K562 (cell line): ENCODE measurements at regions not wholly inside any gene's neighbourhood (a gene's known extent, or its start where the extent isn't known, plus 50 kb on each side); places are given as distances from the start of the nearest gene placed in this dataset.

Experiments
- ATAC-seq: fragments of 200-7000 bp; cut with Tn5 transposase; 3 replicates; pipeline ENCODE4 v1.9.1; 2020; ENCODE audit warnings: moderate library complexity
- BruUV-seq: library from RNA; stranded (reverse); fragments of 400-500 nt; replicated peaks from 2 replicates; lab custom pipeline; 2021; lab: Mats Ljungman, UMichigan
- CTCF ChIA-PET: fragments of 300-600 bp; formaldehyde crosslinking; extraction: SDS; loops from one replicate; lab custom pipeline; 2021; ENCODE audit warnings: low intra/inter-chr PET ratio; lab: Yijun Ruan, JAX
- POLR2A ChIA-PET: fragments of 300-600, 350-650 bp; sonication (Branson Sonifier 250); formaldehyde crosslinking; extraction: SDS; loops from one replicate; lab custom pipeline; 2021; ENCODE audit warnings: antibody characterized with exemption, inconsistent platforms; lab: Yijun Ruan, JAX
- DNase-seq, 4 experiments: peaks; one replicate each; pipeline versions ENCODE4 v3.0.0 to v3.0.0-alpha.2; 2011 to 2018; ENCODE audit warnings: low spot score in 3 of 4, mixed read lengths in 3 of 4; ENCODE audit errors: extremely low read depth in 1 of 4
- FAIRE-seq: peaks from 2 replicates; lab custom pipeline; 2011; peaks lifted over from hg19 to GRCh38; lab: Jason Lieb, UNC
- H2AFZ ChIP-seq: 2 replicates; pipeline ENCODE4 v1.6.0; 2011; ENCODE audit warnings: low read depth, low read length, control low read depth, inconsistent platforms
- H3K27ac ChIP-seq: fragments of 200-600 bp; 3 replicates; pipeline ENCODE4 v1.8.0; 2011; ENCODE audit warnings: low read depth, mild to moderate bottlenecking, control low read depth, inconsistent platforms, low read length, moderate library complexity, mixed read lengths; ENCODE audit errors: extremely low read depth
- H3K27me3 ChIP-seq, 2 experiments: fragments of 300-600 bp in 1 of 2; 2 replicates in 1 of 2; 3 replicates in 1 of 2; pipeline versions ENCODE4 v1.6.0 to v1.8.0; 2011; ENCODE audit warnings: inconsistent platforms in 2 of 2, low read length in 2 of 2, mild to moderate bottlenecking in 1 of 2, mixed read lengths in 1 of 2, moderate library complexity in 1 of 2; ENCODE audit not compliant: control insufficient read depth in 2 of 2, insufficient read depth in 2 of 2
- H3K36me3 ChIP-seq: fragments of 300-600 bp; 3 replicates; pipeline ENCODE4 v1.8.0; 2011; ENCODE audit warnings: mild to moderate bottlenecking, low read length, inconsistent platforms; ENCODE audit not compliant: control insufficient read depth, insufficient read depth
- H3K4me1 ChIP-seq, 2 experiments: fragments of 200-600 bp in 1 of 2; replicated peaks in 1 of 2; 2 replicates in 1 of 2; 3 replicates in 1 of 2; pipeline versions ENCODE4 v1.5.1 to v1.8.0; 2011; ENCODE audit warnings: inconsistent platforms in 2 of 2, low read length in 2 of 2, mild to moderate bottlenecking in 1 of 2, mixed read lengths in 1 of 2, moderate library complexity in 1 of 2; ENCODE audit not compliant: control insufficient read depth in 2 of 2, insufficient read depth in 2 of 2
- H3K4me2 ChIP-seq: 2 replicates; pipeline ENCODE4 v1.6.1; 2011; ENCODE audit warnings: low read length, control low read depth, inconsistent platforms, mixed read lengths; ENCODE audit not compliant: insufficient read depth
- H3K4me3 ChIP-seq: fragments of 200-600 bp; sonication (generic), shearing (Covaris generic); 2 replicates; pipeline ENCODE4 v1.5.1; 2016; ENCODE audit warnings: control low read depth, inconsistent platforms
- H3K79me2 ChIP-seq: fragments of 200-600 bp; 3 replicates; pipeline ENCODE4 v1.8.0; 2011; ENCODE audit warnings: low read length, inconsistent platforms; ENCODE audit not compliant: control insufficient read depth, insufficient read depth
- H3K9ac ChIP-seq, 2 experiments: 2 replicates each; pipeline versions ENCODE4 v1.6.0 to v1.6.1; 2011; ENCODE audit warnings: low read depth in 2 of 2, low read length in 2 of 2, control low read depth in 1 of 2, inconsistent platforms in 1 of 2, mild to moderate bottlenecking in 1 of 2, mixed read lengths in 1 of 2; ENCODE audit not compliant: insufficient read depth in 1 of 2
- H3K9me1 ChIP-seq: one replicate; pipeline ENCODE4 v1.6.0; 2011; ENCODE audit warnings: inconsistent platforms, mild to moderate bottlenecking, low read length, moderate library complexity; ENCODE audit not compliant: control insufficient read depth, insufficient read depth
- H3K9me3 ChIP-seq: replicated peaks from 2 replicates; pipeline ENCODE4 v1.5.1; 2011; ENCODE audit warnings: low read depth, low read length, inconsistent platforms; ENCODE audit not compliant: control insufficient read depth, insufficient read depth
- H4K20me1 ChIP-seq: replicated peaks from 2 replicates; pipeline ENCODE4 v1.6.1; 2011; ENCODE audit warnings: low read length, inconsistent platforms, mixed read lengths; ENCODE audit not compliant: control insufficient read depth, insufficient read depth
- CHD7 ChIP-seq: fragments of 200-600 bp; sonication (generic); IDR thresholded peaks from one replicate; pipeline ENCODE4 v1.6.1; 2012; ENCODE audit warnings: mild to moderate bottlenecking, low read depth, low read length, inconsistent platforms
- EZH2 ChIP-seq: IDR thresholded peaks from 2 replicates; pipeline ENCODE4 v1.6.1; 2012; ENCODE audit warnings: low read depth, mild to moderate bottlenecking, inconsistent platforms, low read length, borderline replicate concordance
- NCOA4 ChIP-seq: fragments of 450-650 bp; IDR thresholded peaks from 2 replicates; pipeline ENCODE4 v1.6.1; 2018; ENCODE audit warnings: mild to moderate bottlenecking; ENCODE audit not compliant: partially characterized antibody
- NELFE ChIP-seq: IDR thresholded peaks from 2 replicates; pipeline ENCODE4 v1.6.1; 2011; ENCODE audit warnings: mild to moderate bottlenecking; ENCODE audit not compliant: insufficient read depth, insufficient read length
- SNIP1 ChIP-seq: fragments of 450-650 bp; IDR thresholded peaks from 2 replicates; pipeline ENCODE4 v1.7.1; 2017; ENCODE audit warnings: low read depth, mild to moderate bottlenecking
- ZNF274 ChIP-seq: IDR thresholded peaks from 2 replicates; pipeline ENCODE4 v1.6.1; 2011; ENCODE audit warnings: low read depth, mild to moderate bottlenecking, low read length, moderate library complexity, borderline replicate concordance
- ZNF3 ChIP-seq: fragments of 250-450 bp; sonication (Bioruptor Pico); IDR thresholded peaks from 2 replicates; pipeline ENCODE4 v1.5.0; 2021; ENCODE audit warnings: mild to moderate bottlenecking, moderate library complexity
- ZSCAN32 ChIP-seq: fragments of 450-650 bp; formaldehyde crosslinking; IDR thresholded peaks from 2 replicates; pipeline ENCODE4 v1.4.0; 2020; ENCODE audit warnings: mild to moderate bottlenecking, moderate library complexity
- WGBS: fragments of 100-300 bp; shearing (Covaris generic); methylation state at CpG from one replicate; pipeline ENCODE4 v1.1.6; 2016; ENCODE audit warnings: low coverage, mixed read lengths; ENCODE audit not compliant: insufficient coverage; ENCODE audit errors: missing lambda C conversion rate; 5-methylcytosine and 5-hydroxymethylcytosine counted together
- in situ Hi-C: fragments of 300-500 bp; cut with MboI; formaldehyde crosslinking; loops from 4 replicates; pipeline ENCODE4 v1.15.0; 2018; ENCODE audit warnings: inconsistent platforms, mixed read lengths
- intact Hi-C: fragments of 100-400 bp; cut with micrococcal nuclease; formaldehyde crosslinking; loops from 2 replicates; pipeline ENCODE4 v1.14.2; 2022
- TF ChIP-seq, protein P1 (sequence below): fragments of 450-650 bp; IDR thresholded peaks from 2 replicates; pipeline ENCODE4 v1.7.0; 2016; ENCODE audit warnings: borderline replicate concordance

- Histone ChIP-seq H3K4me3 (no peak overlapping the region), H3K4me1 (no peaks in the 10 kb centered on the region), H3K9me3 (no peaks in the 10 kb centered on the region), H3K9me1 (no peaks in the 10 kb centered on the region), H3K79me2 (no peaks in the 10 kb centered on the region), H3K27me3 (peaks cover 6 to 14% of the 10 kb centered on the region in 2 experiments; a peak in 2 of 5 replicates), H3K27ac (no peak overlapping the region), H3K36me3 (no peaks in the 10 kb centered on the region), H3K9ac (no peak overlapping the region), H3K4me2 (no peak overlapping the region), H2AFZ (no peak overlapping the region), H4K20me1 (no peaks in the 10 kb centered on the region)
- DNase-seq, result no peak
- CTCF ChIA-PET, result no interaction called here
- intact Hi-C loops, result no loop called here
- in situ Hi-C loops, result no loop called here
- no peak for FAIRE-seq
- POLR2A ChIA-PET, result interaction anchor here (1.3 kb wide), 1 partner anchor 10 kb away, joined by 3 read pairs; no protein-coding TSS in a partner anchor
- no TSS peak for BruUV-seq
- ATAC-seq, result no peak
- 0% methylated on average over 1 of the region's 1 CpG for WGBS
- TF ChIP-seq ZNF274 (no peak), NCOA4 (no peak), CHD7 (no peak), ZNF3 (no peak), ZSCAN32 (CRISPR knock-in tag) (no peak), SNIP1 (no peak), NELFE (no peak), EZH2 (no peak)
- TF ChIP-seq, protein P1, sequence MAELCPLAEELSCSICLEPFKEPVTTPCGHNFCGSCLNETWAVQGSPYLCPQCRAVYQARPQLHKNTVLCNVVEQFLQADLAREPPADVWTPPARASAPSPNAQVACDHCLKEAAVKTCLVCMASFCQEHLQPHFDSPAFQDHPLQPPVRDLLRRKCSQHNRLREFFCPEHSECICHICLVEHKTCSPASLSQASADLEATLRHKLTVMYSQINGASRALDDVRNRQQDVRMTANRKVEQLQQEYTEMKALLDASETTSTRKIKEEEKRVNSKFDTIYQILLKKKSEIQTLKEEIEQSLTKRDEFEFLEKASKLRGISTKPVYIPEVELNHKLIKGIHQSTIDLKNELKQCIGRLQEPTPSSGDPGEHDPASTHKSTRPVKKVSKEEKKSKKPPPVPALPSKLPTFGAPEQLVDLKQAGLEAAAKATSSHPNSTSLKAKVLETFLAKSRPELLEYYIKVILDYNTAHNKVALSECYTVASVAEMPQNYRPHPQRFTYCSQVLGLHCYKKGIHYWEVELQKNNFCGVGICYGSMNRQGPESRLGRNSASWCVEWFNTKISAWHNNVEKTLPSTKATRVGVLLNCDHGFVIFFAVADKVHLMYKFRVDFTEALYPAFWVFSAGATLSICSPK, result no peak
These were observed 91.7 kb upstream of the SOX4 start for GRCh38 chr6:21501815-21502214.
